Upper lobe of left lung (tissue), 6 donors: ENCODE measurements at regions not wholly inside any gene's neighbourhood (a gene's known extent, or its start where the extent isn't known, plus 50 kb on each side); places are given as distances from the start of the nearest gene placed in this dataset.
"Not testable (repeated sequence)": the region's sequence is repeated elsewhere in the genome, so short reads cannot be mapped to it uniquely, and the experiment has no call there.

Experiments used
- ATAC-seq, 2 donors: fragments of 200-7000 bp; cut with Tn5 transposase; one replicate each; pipeline ENCODE4 v1.9.1; 2022; ENCODE audit warnings: mild to moderate bottlenecking in 2 of 2, moderate library complexity in 2 of 2; ENCODE audit not compliant: low FRiP score in 2 of 2
- DNase-seq, 2 donors: peaks; one replicate each; pipeline ENCODE4 v3.0.0-alpha.2; 2019 to 2020
- H3K27ac ChIP-seq, 4 donors: fragments of 200-600 bp; sonication (generic); one replicate each; pipeline ENCODE4 v1.5.1; 2016 to 2019
- H3K27me3 ChIP-seq, 4 donors: fragments of 200-600 bp; sonication (generic); one replicate each; pipeline ENCODE4 v1.5.1; 2017 to 2019
- H3K36me3 ChIP-seq, 4 donors: fragments of 200-600 bp; sonication (generic); one replicate each; pipeline ENCODE4 v1.5.1; 2016 to 2019
- H3K4me1 ChIP-seq, 4 donors: fragments of 200-600 bp; sonication (generic); one replicate each; pipeline ENCODE4 v1.5.1; 2018 to 2019
- H3K4me3 ChIP-seq, 4 donors: fragments of 200-600 bp; sonication (generic); one replicate each; pipeline ENCODE4 v1.5.1; 2017 to 2019; ENCODE audit warnings: mild to moderate bottlenecking in 2 of 4, moderate library complexity in 1 of 4
- H3K9me3 ChIP-seq, 4 donors: fragments of 200-600 bp; sonication (generic); one replicate each; pipeline ENCODE4 v1.5.1; 2018 to 2019
- CTCF ChIP-seq, 6 experiments: fragments of 450-650 bp in 4 of 6; fragments of 200-600 bp in 2 of 6; sonication (generic) in 2 of 6; IDR thresholded peaks; one replicate each; pipeline ENCODE4 v1.5.1; 2016 to 2019; ENCODE audit warnings: antibody characterized with exemption in 6 of 6
- EP300 ChIP-seq, 4 donors: sonication (generic); formaldehyde crosslinking; IDR thresholded peaks; one replicate each; pipeline ENCODE4 v1.5.1; 2017; ENCODE audit warnings: antibody characterized with exemption in 4 of 4, control low read depth in 2 of 4
- POLR2A ChIP-seq, 4 donors: fragments of 450-650 bp; IDR thresholded peaks; one replicate each; pipeline ENCODE4 v1.5.1; 2016 to 2017; ENCODE audit warnings: antibody characterized with exemption in 4 of 4, mild to moderate bottlenecking in 2 of 4
- POLR2AphosphoS5 ChIP-seq, 2 donors: sonication (generic); formaldehyde crosslinking; IDR thresholded peaks; one replicate each; pipeline ENCODE4 v1.5.1; 2017; ENCODE audit warnings: antibody characterized with exemption in 2 of 2
- WGBS, 2 donors: methylation state at CpG; one replicate each; pipeline ENCODE4 v1.1.5; 2017 to 2018; 5-methylcytosine and 5-hydroxymethylcytosine counted together
- donor health status: DM: no; HTN: no; CAD: no; lungs with moderate emphysema.
- donor health status: DM: no; HTN: yes; CAD: no; lungs with severe emphysema.

GRCh38 chr1:187734427-187734826 is 905.7 kb downstream of the PLA2G4A start:
- Histone ChIP-seq H3K36me3 (no peaks in the 10 kb centered on the region), H3K4me3 (no peak overlapping the region), H3K27ac (no peak overlapping the region), H3K4me1 (no peaks in the 10 kb centered on the region), H3K9me3 (no peaks in the 10 kb centered on the region), H3K27me3 (no peaks in the 10 kb centered on the region)
- TF ChIP-seq CTCF (IDR thresholded peaks at IDR 0.05) (no peak), EP300 (IDR thresholded peaks at IDR 0.05) (no peak), POLR2AphosphoS5 (IDR thresholded peaks at IDR 0.05) (no peak), POLR2A (IDR thresholded peaks at IDR 0.05) (no peak)
- DNase-seq: no peak
- no peak for ATAC-seq
- WGBS, 2 donors: 85 to 90% methylated on average over 4 of the region's 4 CpGs

GRCh38 chr1:187744665-187745064 is 915.9 kb downstream of the PLA2G4A start:
- H3K27ac ChIP-seq: no peak overlapping the region
- no peaks in the 10 kb centered on the region for H3K27me3 ChIP-seq
- no peaks in the 10 kb centered on the region for H3K4me1 ChIP-seq
- TF ChIP-seq POLR2AphosphoS5 (IDR thresholded peaks at IDR 0.05) (no peak), POLR2A (IDR thresholded peaks at IDR 0.05) (no peak), CTCF (IDR thresholded peaks at IDR 0.05) (no peak), EP300 (IDR thresholded peaks at IDR 0.05) (no peak)
- no peak overlapping the region for H3K4me3 ChIP-seq
- no peak for ATAC-seq
- no peaks in the 10 kb centered on the region for H3K9me3 ChIP-seq
- WGBS, 2 donors: 41 to 46% methylated on average over 1 of the region's 1 CpG
- H3K36me3 ChIP-seq: no peaks in the 10 kb centered on the region
- no peak for DNase-seq

GRCh38 chr1:187755536-187755935 is 926.8 kb downstream of the PLA2G4A start:
- H3K36me3 ChIP-seq: no peaks in the 10 kb centered on the region
- no peaks in the 10 kb centered on the region for H3K9me3 ChIP-seq
- no peak for TF ChIP-seq EP300 (IDR thresholded peaks at IDR 0.05)
- TF ChIP-seq POLR2A (IDR thresholded peaks at IDR 0.05): no peak
- no peak for TF ChIP-seq CTCF (IDR thresholded peaks at IDR 0.05)
- TF ChIP-seq POLR2AphosphoS5 (IDR thresholded peaks at IDR 0.05): no peak
- DNase-seq (no peak), ATAC-seq (no peak)
- no peak overlapping the region for H3K4me3 ChIP-seq
- no peaks in the 10 kb centered on the region for H3K27me3 ChIP-seq
- no peaks in the 10 kb centered on the region for H3K4me1 ChIP-seq
- no peak overlapping the region for H3K27ac ChIP-seq
- 55 to 67% methylated on average over 2 of the region's 2 CpGs for WGBS, 2 donors

GRCh38 chr1:187756684-187757083 is 927.9 kb downstream of the PLA2G4A start:
- ATAC-seq, H3K4me1 ChIP-seq, H3K9me3 ChIP-seq, H3K36me3 ChIP-seq, H3K27me3 ChIP-seq, DNase-seq, H3K4me3 ChIP-seq, H3K27ac ChIP-seq: not testable (repeated sequence)
- WGBS, 2 donors: 96 to 100% methylated on average over 1 of the region's 1 CpG

- H3K4me1 ChIP-seq: no peaks in the 10 kb centered on the region
- no peaks in the 10 kb centered on the region for H3K36me3 ChIP-seq
- no peak for TF ChIP-seq POLR2AphosphoS5 (IDR thresholded peaks at IDR 0.05)
- no peak for TF ChIP-seq EP300 (IDR thresholded peaks at IDR 0.05)
- TF ChIP-seq CTCF (IDR thresholded peaks at IDR 0.05): no peak
- TF ChIP-seq POLR2A (IDR thresholded peaks at IDR 0.05): no peak
- H3K27ac ChIP-seq: no peak overlapping the region
- H3K4me3 ChIP-seq: no peak overlapping the region
- ATAC-seq (no peak), DNase-seq (no peak)
- no peaks in the 10 kb centered on the region for H3K27me3 ChIP-seq
- H3K9me3 ChIP-seq: no peaks in the 10 kb centered on the region
Observed at GRCh38 chr1:187759825-187760333, 931.1 kb downstream of the PLA2G4A start.
